ENCODE measurements at regions not wholly inside any gene's neighbourhood (a gene's known extent, or its start where the extent isn't known, plus 50 kb on each side); places are given as distances from the start of the nearest gene placed in this dataset.
"Not testable (repeated sequence)": the region's sequence is repeated elsewhere in the genome, so short reads cannot be mapped to it uniquely, and the experiment has no call there.

GRCh38 chr7:150107283-150107682 is 215.9 kb upstream of the LRRC61 start:
- DNase-seq (ENCODE audit: low read depth) = not testable (repeated sequence)

- DNase-seq (ENCODE audit: low read depth) = not testable (repeated sequence)
Observed at GRCh38 chr7:150110375-150110820, 212.8 kb upstream of the LRRC61 start.

- not testable (repeated sequence) for DNase-seq (ENCODE audit: low read depth)
Observed at GRCh38 chr7:150110882-150111281, 212.3 kb upstream of the LRRC61 start.

GRCh38 chr7:150111373-150112139 is 211.6 kb upstream of the LRRC61 start:
- not testable (repeated sequence) for DNase-seq (ENCODE audit: low read depth)

GRCh38 chr7:150113301-150113700 is 209.9 kb upstream of the LRRC61 start:
- not testable (repeated sequence) for DNase-seq (ENCODE audit: low read depth)

- DNase-seq (ENCODE audit: low read depth) = not testable (repeated sequence)
Observed at GRCh38 chr7:150114591-150114990, 208.6 kb upstream of the LRRC61 start.

- not testable (repeated sequence) for DNase-seq (ENCODE audit: low read depth)
Observed at GRCh38 chr7:150119966-150120365, 203.2 kb upstream of the LRRC61 start.

GRCh38 chr7:150125831-150126230 is 197.3 kb upstream of the LRRC61 start:
- DNase-seq (ENCODE audit: low read depth) = not testable (repeated sequence)

GRCh38 chr7:150134451-150134850 is 188.7 kb upstream of the LRRC61 start:
- DNase-seq (ENCODE audit: low read depth) = not testable (repeated sequence)

- DNase-seq (ENCODE audit: low read depth) = not testable (repeated sequence)
Observed at GRCh38 chr7:150135620-150136190, 187.4 kb upstream of the LRRC61 start.

GRCh38 chr7:150139840-150140239 is 183.3 kb upstream of the LRRC61 start:
- DNase-seq (ENCODE audit: low read depth) = not testable (repeated sequence)

- DNase-seq (ENCODE audit: low read depth) = not testable (repeated sequence)
Observed at GRCh38 chr7:150141525-150142345, 181.4 kb upstream of the LRRC61 start.

GRCh38 chr7:150146124-150146523 is 177.0 kb upstream of the LRRC61 start:
- DNase-seq (ENCODE audit: low read depth) = not testable (repeated sequence)

GRCh38 chr7:150147524-150147923 is 175.6 kb upstream of the LRRC61 start:
- DNase-seq (ENCODE audit: low read depth) = not testable (repeated sequence)

GRCh38 chr7:150156015-150156414 is 167.1 kb upstream of the LRRC61 start:
- DNase-seq (ENCODE audit: low read depth) = not testable (repeated sequence)

GRCh38 chr7:150158696-150159095 is 164.5 kb upstream of the LRRC61 start:
- not testable (repeated sequence) for DNase-seq (ENCODE audit: low read depth)

- not testable (repeated sequence) for DNase-seq (ENCODE audit: low read depth)
Observed at GRCh38 chr7:150169515-150169914, 153.6 kb upstream of the LRRC61 start.

GRCh38 chr7:150169943-150170490 is 153.1 kb upstream of the LRRC61 start:
- DNase-seq (ENCODE audit: low read depth) = not testable (repeated sequence)

- DNase-seq (ENCODE audit: low read depth) = not testable (repeated sequence)
Observed at GRCh38 chr7:150183602-150184001, 139.6 kb upstream of the LRRC61 start.

- DNase-seq (ENCODE audit: low read depth) = not testable (repeated sequence)
Observed at GRCh38 chr7:150189963-150190362, 133.2 kb upstream of the LRRC61 start.

GRCh38 chr7:150192541-150192940 is 130.6 kb upstream of the LRRC61 start:
- not testable (repeated sequence) for DNase-seq (ENCODE audit: low read depth)

- DNase-seq (ENCODE audit: low read depth) = not testable (repeated sequence)
Observed at GRCh38 chr7:150193866-150194265, 129.3 kb upstream of the LRRC61 start.

Data from HS-5 (cell line).